Left colon (tissue), 2 donors: ENCODE measurements at regions not wholly inside any gene's neighbourhood (a gene's known extent, or its start where the extent isn't known, plus 50 kb on each side); places are given as distances from the start of the nearest gene placed in this dataset.

Experiments used
- ATAC-seq: fragments of 200-7000 bp; cut with Tn5 transposase; one replicate; pipeline ENCODE4 v1.9.1; 2020; ENCODE audit warnings: mild to moderate bottlenecking, moderate library complexity
- DNase-seq, 2 donors: peaks; one replicate each; pipeline ENCODE4 v3.0.0-alpha.2; 2020
- intact Hi-C, 2 donors: fragments of 100-400 bp; cut with DNase I in 1 of 2; cut with micrococcal nuclease in 1 of 2; formaldehyde crosslinking; loops; one replicate each; pipeline versions ENCODE4 v1.11.2 to v1.14.0; 2022; cut with DNase I, micrococcal nuclease
- donor health status: DM: no; HTN: no; CAD: no.
- donor health status: DM: yes; HTN: yes; CAD: no.

GRCh38 chr6:14639983-14640599 lies 522.5 kb downstream of the CD83 start:
- no peak for ATAC-seq
- no peak for DNase-seq
- intact Hi-C loops: no loop called here

DNA sequence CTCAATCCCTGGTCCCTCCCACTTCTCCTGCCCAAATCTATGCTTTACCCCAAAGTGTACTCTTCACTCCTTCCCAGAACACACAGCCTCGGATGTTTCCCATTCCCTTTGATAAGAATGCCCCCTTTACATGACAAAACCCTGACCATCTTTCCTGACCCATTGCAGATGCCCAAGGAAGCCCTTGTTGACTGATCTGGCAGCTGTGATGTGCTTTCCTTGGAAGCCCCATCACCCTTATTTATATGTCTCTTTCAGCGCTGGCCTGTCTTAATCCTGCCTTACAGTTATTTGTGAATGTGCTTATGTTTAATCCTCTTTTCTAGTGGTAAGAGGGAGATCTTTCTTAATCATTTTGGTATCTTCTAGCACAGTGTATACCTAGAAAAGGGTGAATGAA lies 523.1 kb downstream of the CD83 start:
- intact Hi-C loops: no loop called here
- ATAC-seq (no peak), DNase-seq (no peak)

DNA sequence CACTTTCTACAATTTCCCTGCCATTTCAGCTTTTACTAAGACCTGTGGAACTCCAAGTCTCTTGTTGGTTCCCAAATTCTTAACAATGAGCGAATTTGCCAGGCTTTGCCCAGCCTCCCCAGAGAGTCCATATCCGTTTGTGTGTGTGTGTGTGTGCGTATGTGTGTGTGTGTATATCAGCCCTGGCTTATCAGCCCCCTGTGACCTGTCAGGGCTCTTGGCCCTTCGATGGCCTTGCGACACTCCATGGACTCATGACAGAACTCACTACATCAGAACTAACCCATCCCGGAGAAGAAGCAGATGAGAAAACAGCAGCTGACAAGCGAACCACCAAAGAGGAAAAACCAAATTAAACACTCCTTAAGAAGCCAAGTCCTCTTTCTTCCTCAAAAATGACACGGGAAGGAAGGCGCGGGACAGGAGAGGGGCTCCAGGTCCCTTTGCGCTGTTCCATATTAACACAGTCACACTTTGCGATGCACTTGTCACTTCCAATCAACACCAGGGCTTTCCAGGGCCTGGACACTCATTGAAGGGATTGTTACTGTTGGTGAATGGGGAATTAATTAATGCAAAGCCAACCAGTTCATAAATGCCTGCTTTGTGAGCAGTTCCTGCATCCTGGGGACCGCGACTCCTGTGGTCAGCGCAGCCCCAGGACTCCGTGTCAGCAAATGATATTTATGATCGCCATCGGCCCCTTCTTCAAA lies 524.0 kb downstream of the CD83 start:
- DNase-seq (no peak), ATAC-seq (no peak)
- intact Hi-C loops: no loop called here

GRCh38 chr6:14642136-14642505 lies 524.5 kb downstream of the CD83 start:
- DNase-seq (no peak), ATAC-seq (no peak)
- intact Hi-C loops: no loop called here

- intact Hi-C loops: no loop called here
These were observed 525.3 kb downstream of the CD83 start for GRCh38 chr6:14642842-14643241.

DNA sequence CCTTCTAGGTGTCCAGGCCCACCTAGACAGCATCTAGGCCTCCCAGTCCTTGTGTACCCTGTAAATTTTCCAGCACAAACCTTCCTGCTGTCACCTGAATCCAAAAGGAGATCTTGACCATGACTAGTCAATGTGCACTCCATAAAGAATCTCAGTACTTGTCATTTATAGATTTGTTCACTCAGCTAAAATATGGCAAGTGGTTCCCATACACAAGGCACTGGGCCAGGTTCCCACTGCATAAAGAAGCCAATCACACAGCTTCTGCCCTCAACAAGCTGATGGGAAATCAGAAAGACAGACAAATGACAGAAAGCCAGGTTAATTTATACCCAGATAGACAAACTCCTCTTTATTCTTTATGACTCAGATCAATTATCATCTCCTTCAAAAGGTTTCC lies 526.8 kb downstream of the CD83 start:
- intact Hi-C loops: no loop called here
- DNase-seq (no peak), ATAC-seq (no peak)

More at GRCh38 chr6:14642842-14643241, 525.3 kb downstream of the CD83 start:
- no peak for ATAC-seq
- DNase-seq: no peak

DNA sequence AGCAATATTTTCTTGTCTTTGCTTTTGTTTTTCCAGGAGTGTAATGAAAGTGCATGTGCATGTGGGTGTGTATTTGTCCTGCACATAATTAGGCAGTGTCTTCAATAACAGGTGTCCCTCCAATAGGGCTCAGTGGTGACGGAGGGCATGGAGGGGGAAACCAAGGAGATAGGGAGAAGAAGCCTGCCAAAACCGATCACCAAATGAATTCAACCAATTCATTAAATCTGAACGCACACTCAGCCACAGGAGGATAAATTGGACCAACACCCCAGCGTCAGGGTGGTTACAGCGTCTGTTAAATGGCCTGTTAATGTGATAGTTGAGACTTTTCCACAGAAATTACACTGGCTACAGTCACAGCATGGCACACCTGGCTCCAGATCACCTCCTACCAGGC lies 527.6 kb downstream of the CD83 start:
- no peak for DNase-seq
- ATAC-seq: no peak
- intact Hi-C loops: no loop called here

- no peak for DNase-seq
- intact Hi-C loops: no loop called here
These were observed 528.3 kb downstream of the CD83 start for GRCh38 chr6:14645841-14646240.

GRCh38 chr6:14646371-14646770 lies 528.8 kb downstream of the CD83 start:
- no peak for ATAC-seq
- no peak for DNase-seq
- intact Hi-C loops: no loop called here

More at GRCh38 chr6:14645841-14646240, 528.3 kb downstream of the CD83 start:
- no peak for ATAC-seq

DNA sequence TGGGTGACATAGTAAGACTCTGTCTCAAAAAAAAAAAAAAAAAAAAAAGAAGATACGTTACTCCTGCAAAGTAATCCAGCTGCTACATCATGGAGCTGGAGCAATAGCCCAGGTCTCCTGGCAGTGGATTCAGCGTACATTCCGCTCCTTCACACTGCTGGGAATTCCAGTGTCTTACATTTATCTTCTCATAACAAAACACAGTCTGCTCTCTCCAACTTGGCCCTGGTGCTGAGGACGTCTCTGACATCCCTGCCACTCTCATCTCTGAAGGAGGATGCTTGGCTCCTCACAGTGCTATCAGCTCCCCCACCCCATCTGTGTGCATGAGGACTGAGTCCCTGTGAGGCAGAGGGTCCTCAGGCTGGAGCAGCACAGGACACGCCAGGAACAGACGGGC lies 529.8 kb downstream of the CD83 start:
- intact Hi-C loops: no loop called here
- no peak for ATAC-seq
- DNase-seq: no peak

DNA sequence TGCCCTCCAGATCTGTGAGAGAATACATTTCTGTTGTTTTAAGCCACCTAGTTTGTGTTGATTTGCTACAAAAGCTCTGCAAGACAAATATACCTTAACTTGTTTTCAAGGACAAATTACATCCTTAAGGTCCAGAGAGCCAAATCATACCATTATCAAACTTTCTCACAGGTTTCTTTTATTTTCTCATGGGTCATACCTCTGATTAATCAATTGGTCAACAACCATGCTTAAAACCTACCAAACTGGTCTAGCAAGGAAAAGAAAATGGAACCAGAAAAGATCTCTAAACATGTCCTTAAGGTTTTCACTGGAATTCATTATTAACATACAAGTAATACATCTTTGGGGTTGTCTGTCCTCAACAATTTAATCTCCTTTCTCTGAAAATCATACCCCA lies 535.0 kb downstream of the CD83 start:
- ATAC-seq (no peak), DNase-seq (no peak)
- intact Hi-C loops: no loop called here

DNA sequence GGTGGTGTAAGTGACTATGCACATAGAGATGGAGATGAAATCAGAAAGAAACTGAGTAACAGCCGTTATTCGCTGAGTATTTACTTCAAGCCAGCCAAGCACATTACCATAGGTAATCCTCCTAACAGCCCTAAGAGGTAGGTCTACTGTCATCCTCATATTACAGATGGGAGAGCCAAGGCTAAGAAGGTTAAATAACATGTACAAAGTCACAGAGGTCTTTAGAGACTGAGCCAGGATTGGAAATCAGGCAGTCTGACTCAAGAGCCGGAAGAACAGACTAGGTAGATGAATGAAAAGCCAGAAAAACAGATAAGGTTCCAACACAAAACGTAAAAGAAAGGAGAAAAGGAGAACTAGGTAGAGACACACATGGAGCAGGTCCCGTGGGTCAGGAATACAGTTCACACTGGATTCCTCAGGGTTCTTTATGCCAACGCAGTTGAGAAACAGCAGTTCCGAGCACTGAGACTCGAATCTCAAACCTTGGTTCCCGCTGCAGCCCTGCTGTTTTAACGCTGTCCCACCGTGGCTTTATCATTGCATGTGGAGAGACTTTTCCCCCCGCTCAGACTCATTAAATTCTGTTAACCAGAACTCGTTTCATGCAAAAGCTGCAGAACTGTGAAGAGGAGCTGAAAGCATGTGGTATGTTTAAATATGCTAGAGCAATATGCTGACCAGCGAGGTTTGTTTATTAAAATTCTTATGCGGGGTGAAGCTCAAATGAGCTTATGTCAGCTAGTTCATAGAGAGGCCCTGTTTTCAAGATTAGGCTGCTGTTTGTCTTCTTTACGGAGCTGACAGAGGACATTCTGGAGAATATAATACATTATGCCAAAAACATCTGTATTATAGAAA lies 537.9 kb downstream of the CD83 start:
- DNase-seq: no peak
- intact Hi-C loops: no loop called here
- no peak for ATAC-seq

DNA sequence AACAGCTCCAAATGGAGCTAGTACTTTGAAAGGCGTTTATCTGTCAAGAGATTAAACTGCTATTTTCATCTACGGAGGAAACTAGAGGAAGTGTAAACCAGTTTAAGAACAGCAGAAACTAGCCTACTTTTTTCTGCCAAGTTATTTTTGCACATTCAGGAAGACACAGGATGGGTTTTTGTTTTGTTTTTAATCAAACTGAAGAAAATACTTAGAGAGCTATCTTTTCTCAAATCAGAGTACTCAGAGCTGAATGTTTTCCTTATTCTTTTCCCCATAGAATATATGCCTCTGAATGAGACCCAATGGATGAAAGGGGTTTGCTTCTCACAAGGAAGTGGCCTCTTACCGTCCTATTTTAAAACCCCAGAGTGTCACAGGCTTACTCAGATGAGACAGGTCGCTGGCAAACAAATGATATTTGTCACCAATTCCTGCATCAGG lies 538.5 kb downstream of the CD83 start:
- ATAC-seq (no peak), DNase-seq (no peak)
- intact Hi-C loops: no loop called here

GRCh38 chr6:14656649-14657048 lies 539.1 kb downstream of the CD83 start:
- intact Hi-C loops: no loop called here
- ATAC-seq (no peak), DNase-seq (no peak)

DNA sequence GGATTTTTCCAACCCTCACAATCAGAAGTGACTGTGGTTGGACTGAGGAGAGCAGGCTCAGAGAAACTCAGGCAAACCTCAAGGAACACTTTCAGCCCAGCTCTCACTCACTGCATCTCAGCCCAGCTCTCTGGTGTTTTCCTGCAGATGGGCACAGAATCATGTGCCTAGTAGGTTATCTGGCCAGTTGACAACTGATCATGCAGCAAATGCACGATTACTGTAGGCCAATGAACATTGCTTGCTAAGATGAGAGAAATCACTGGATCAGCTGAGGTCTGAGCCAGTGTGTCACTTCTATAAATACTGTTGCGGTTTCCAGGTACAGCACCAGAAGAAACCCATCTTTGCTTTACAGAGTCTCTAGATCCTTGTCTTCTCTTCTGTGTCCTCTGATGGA lies 540.5 kb downstream of the CD83 start:
- DNase-seq: no peak
- ATAC-seq: no peak
- intact Hi-C loops: no loop called here

- DNase-seq (no peak), ATAC-seq (no peak)
These were observed 541.5 kb downstream of the CD83 start for GRCh38 chr6:14658886-14659561.

GRCh38 chr6:14659841-14660240 lies 542.3 kb downstream of the CD83 start:
- ATAC-seq: no peak
- DNase-seq: no peak
- intact Hi-C loops: no loop called here

More at GRCh38 chr6:14658886-14659561, 541.5 kb downstream of the CD83 start:
- intact Hi-C loops: no loop called here

- DNase-seq: no peak
- intact Hi-C loops: no loop called here
- ATAC-seq: no peak
These were observed 543.4 kb downstream of the CD83 start for GRCh38 chr6:14660806-14661579.

DNA sequence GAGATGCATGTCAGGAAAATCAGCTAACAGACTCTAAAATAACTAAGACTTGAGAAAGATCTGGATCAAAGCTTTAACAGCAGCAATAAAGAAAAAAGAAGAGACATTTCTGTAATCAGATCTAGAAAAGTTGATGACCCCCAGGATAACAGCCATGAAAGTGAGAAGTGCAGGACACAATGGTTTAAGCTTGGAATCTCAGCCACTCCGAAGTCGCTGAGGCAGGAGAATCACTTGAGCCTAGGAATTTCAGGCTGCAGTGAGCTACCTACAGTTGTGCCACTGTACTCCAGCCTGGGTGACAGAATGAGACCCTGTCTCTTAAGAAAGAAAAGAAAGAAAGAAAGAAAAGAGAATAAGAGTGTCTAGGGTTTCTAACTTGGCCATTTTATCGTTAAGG lies 544.1 kb downstream of the CD83 start:
- intact Hi-C loops: no loop called here
- no peak for DNase-seq
- no peak for ATAC-seq
